ENCODE measurements at regions not wholly inside any gene's neighbourhood (a gene's known extent, or its start where the extent isn't known, plus 50 kb on each side); places are given as distances from the start of the nearest gene placed in this dataset.

DNA sequence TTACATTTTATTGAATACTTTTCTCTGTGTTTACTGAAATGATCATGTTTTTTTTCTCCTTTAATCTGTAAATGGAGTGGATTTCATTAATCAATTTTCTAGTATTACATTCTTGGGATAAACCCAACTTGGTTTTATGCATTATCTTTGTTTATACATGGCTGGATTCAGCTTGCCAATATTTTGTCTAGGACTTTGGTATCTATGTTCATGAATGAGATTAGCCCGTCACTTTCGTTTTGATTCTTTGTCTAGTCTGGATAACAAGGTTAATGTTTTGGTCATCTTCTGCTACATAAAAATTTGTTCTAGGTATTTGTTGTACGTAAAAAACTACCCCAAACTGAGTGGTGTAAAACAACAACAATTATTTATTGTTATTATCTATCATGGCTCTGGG lies 127.9 kb upstream of the PAX6 start:
- H3K36me3 ChIP-seq (ENCODE audit: control insufficient read depth in 2 of 2, extremely low read depth in 1 of 2, insufficient read depth in 2 of 2, low read length in 2 of 2): no peaks in the 10 kb centered on the region
- H4K20me1 ChIP-seq (ENCODE audit: control insufficient read depth, extremely low read depth, insufficient read depth, low read length): no peaks in the 10 kb centered on the region
- H3K9me1 ChIP-seq (ENCODE audit: control insufficient read depth, extremely low read depth, insufficient read depth, low read length): no peaks in the 10 kb centered on the region
- no peaks in the 10 kb centered on the region for H3K9me3 ChIP-seq (ENCODE audit: control insufficient read depth, low read depth, low read length)
- no peak overlapping the region for H3K27ac ChIP-seq (ENCODE audit: control insufficient read depth, insufficient read depth, low read length)
- no peak for DNase-seq (ENCODE audit: low read depth, low spot score)
- no peak overlapping the region for H2AFZ ChIP-seq (ENCODE audit: control insufficient read depth, low read length)
- FAIRE-seq: no peak
- no peaks in the 10 kb centered on the region for H3K27me3 ChIP-seq (ENCODE audit: control insufficient read depth, extremely low read depth, insufficient read depth, low read length)
- no peak overlapping the region for H3K4me2 ChIP-seq (ENCODE audit: control insufficient read depth, extremely low read depth, insufficient read depth, low read depth, low read length)
- dilution Hi-C loops (cut with MboI; ENCODE audit: extremely low pct_ligation_motif_present, low sequenced_read_pairs): no loop called here
- H3K4me3 ChIP-seq (ENCODE audit: control insufficient read depth in 2 of 3, extremely low read depth in 1 of 3, insufficient read depth in 2 of 3, low read depth in 1 of 3, low read length in 3 of 3): no peak overlapping the region
- no peaks in the 10 kb centered on the region for H3K4me1 ChIP-seq (ENCODE audit: control insufficient read depth, extremely low read depth, insufficient read depth, low read length)
- TF ChIP-seq CTCF (optimal IDR thresholded peaks at IDR 0.05 in 1 of 3, IDR thresholded peaks at IDR 0.05 in 1 of 3, conservative IDR thresholded peaks at IDR 0.05 in 1 of 3; ENCODE audit: extremely low read depth in 1 of 3, insufficient read depth in 2 of 3, low read length in 3 of 3): no peak
- TF ChIP-seq EZH2 (IDR thresholded peaks at IDR 0.05; ENCODE audit: low read length): no peak
- H3K79me2 ChIP-seq (ENCODE audit: control insufficient read depth, insufficient read depth, low read length): no peaks in the 10 kb centered on the region
- no peak overlapping the region for H3K9ac ChIP-seq (ENCODE audit: control insufficient read depth, extremely low read depth, insufficient read depth, low read length)

DNA sequence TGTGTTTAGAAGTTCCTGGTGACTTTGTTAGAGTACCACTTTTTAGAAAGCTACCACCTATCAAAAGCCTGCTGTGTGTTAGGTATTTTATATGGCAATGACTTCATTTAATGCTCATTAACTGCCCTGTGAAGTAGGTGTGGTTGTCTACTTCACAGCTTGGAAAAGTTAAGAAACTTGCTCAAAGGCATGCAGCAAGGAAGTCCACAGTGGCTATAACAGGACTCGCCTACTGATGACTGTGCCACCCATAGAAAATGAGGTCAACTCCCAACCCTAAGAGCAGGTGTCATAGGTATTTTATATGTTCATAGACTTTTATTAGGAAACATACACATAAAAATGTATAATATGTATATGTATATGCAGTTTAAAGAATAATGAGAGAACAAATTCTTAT lies 125.2 kb upstream of the PAX6 start:
- no peak overlapping the region for H3K4me3 ChIP-seq (ENCODE audit: control insufficient read depth in 2 of 3, extremely low read depth in 1 of 3, insufficient read depth in 2 of 3, low read depth in 1 of 3, low read length in 3 of 3)
- dilution Hi-C loops (cut with MboI; ENCODE audit: extremely low pct_ligation_motif_present, low sequenced_read_pairs): no loop called here
- no peak overlapping the region for H3K4me2 ChIP-seq (ENCODE audit: control insufficient read depth, extremely low read depth, insufficient read depth, low read depth, low read length)
- H3K4me1 ChIP-seq (ENCODE audit: control insufficient read depth, extremely low read depth, insufficient read depth, low read length): no peaks in the 10 kb centered on the region
- no peaks in the 10 kb centered on the region for H3K36me3 ChIP-seq (ENCODE audit: control insufficient read depth in 2 of 2, extremely low read depth in 1 of 2, insufficient read depth in 2 of 2, low read length in 2 of 2)
- TF ChIP-seq CTCF (optimal IDR thresholded peaks at IDR 0.05 in 1 of 3, IDR thresholded peaks at IDR 0.05 in 1 of 3, conservative IDR thresholded peaks at IDR 0.05 in 1 of 3; ENCODE audit: extremely low read depth in 1 of 3, insufficient read depth in 2 of 3, low read length in 3 of 3) (no peak), EZH2 (IDR thresholded peaks at IDR 0.05; ENCODE audit: low read length) (no peak)
- H3K27me3 ChIP-seq (ENCODE audit: control insufficient read depth, extremely low read depth, insufficient read depth, low read length): no peaks in the 10 kb centered on the region
- DNase-seq (ENCODE audit: low read depth, low spot score) (no peak), FAIRE-seq (no peak)
- no peaks in the 10 kb centered on the region for H4K20me1 ChIP-seq (ENCODE audit: control insufficient read depth, extremely low read depth, insufficient read depth, low read length)
- H3K9me3 ChIP-seq (ENCODE audit: control insufficient read depth, low read depth, low read length): no peaks in the 10 kb centered on the region
- no peak overlapping the region for H3K9ac ChIP-seq (ENCODE audit: control insufficient read depth, extremely low read depth, insufficient read depth, low read length)
- H3K27ac ChIP-seq (ENCODE audit: control insufficient read depth, insufficient read depth, low read length): no peak overlapping the region
- H2AFZ ChIP-seq (ENCODE audit: control insufficient read depth, low read length): no peak overlapping the region
- H3K79me2 ChIP-seq (ENCODE audit: control insufficient read depth, insufficient read depth, low read length): no peaks in the 10 kb centered on the region
- H3K9me1 ChIP-seq (ENCODE audit: control insufficient read depth, extremely low read depth, insufficient read depth, low read length): no peaks in the 10 kb centered on the region
